K562 (cell line): ENCODE measurements at regions not wholly inside any gene's neighbourhood (a gene's known extent, or its start where the extent isn't known, plus 50 kb on each side); places are given as distances from the start of the nearest gene placed in this dataset.

ENCODE experiments used
- ATAC-seq: fragments of 200-7000 bp; cut with Tn5 transposase; 3 replicates; pipeline ENCODE4 v1.9.1; 2020; ENCODE audit warnings: moderate library complexity
- BruUV-seq: library from RNA; stranded (reverse); fragments of 400-500 nt; replicated peaks from 2 replicates; lab custom pipeline; 2021; lab: Mats Ljungman, UMichigan
- CTCF ChIA-PET: fragments of 300-600 bp; formaldehyde crosslinking; extraction: SDS; loops from one replicate; lab custom pipeline; 2021; ENCODE audit warnings: low intra/inter-chr PET ratio; lab: Yijun Ruan, JAX
- POLR2A ChIA-PET: fragments of 300-600, 350-650 bp; sonication (Branson Sonifier 250); formaldehyde crosslinking; extraction: SDS; loops from one replicate; lab custom pipeline; 2021; ENCODE audit warnings: antibody characterized with exemption, inconsistent platforms; lab: Yijun Ruan, JAX
- DNase-seq, 4 experiments: peaks; one replicate each; pipeline versions ENCODE4 v3.0.0 to v3.0.0-alpha.2; 2011 to 2018; ENCODE audit warnings: low spot score in 3 of 4, mixed read lengths in 3 of 4; ENCODE audit errors: extremely low read depth in 1 of 4
- FAIRE-seq: peaks from 2 replicates; lab custom pipeline; 2011; peaks lifted over from hg19 to GRCh38; lab: Jason Lieb, UNC
- H2AFZ ChIP-seq: 2 replicates; pipeline ENCODE4 v1.6.0; 2011; ENCODE audit warnings: low read depth, low read length, control low read depth, inconsistent platforms
- H3K27ac ChIP-seq: fragments of 200-600 bp; 3 replicates; pipeline ENCODE4 v1.8.0; 2011; ENCODE audit warnings: low read depth, mild to moderate bottlenecking, control low read depth, inconsistent platforms, low read length, moderate library complexity, mixed read lengths; ENCODE audit errors: extremely low read depth
- H3K27me3 ChIP-seq, 2 experiments: fragments of 300-600 bp in 1 of 2; 2 replicates in 1 of 2; 3 replicates in 1 of 2; pipeline versions ENCODE4 v1.6.0 to v1.8.0; 2011; ENCODE audit warnings: inconsistent platforms in 2 of 2, low read length in 2 of 2, mild to moderate bottlenecking in 1 of 2, mixed read lengths in 1 of 2, moderate library complexity in 1 of 2; ENCODE audit not compliant: control insufficient read depth in 2 of 2, insufficient read depth in 2 of 2
- H3K36me3 ChIP-seq: fragments of 300-600 bp; 3 replicates; pipeline ENCODE4 v1.8.0; 2011; ENCODE audit warnings: mild to moderate bottlenecking, low read length, inconsistent platforms; ENCODE audit not compliant: control insufficient read depth, insufficient read depth
- H3K4me1 ChIP-seq, 2 experiments: fragments of 200-600 bp in 1 of 2; replicated peaks in 1 of 2; 2 replicates in 1 of 2; 3 replicates in 1 of 2; pipeline versions ENCODE4 v1.5.1 to v1.8.0; 2011; ENCODE audit warnings: inconsistent platforms in 2 of 2, low read length in 2 of 2, mild to moderate bottlenecking in 1 of 2, mixed read lengths in 1 of 2, moderate library complexity in 1 of 2; ENCODE audit not compliant: control insufficient read depth in 2 of 2, insufficient read depth in 2 of 2
- H3K4me2 ChIP-seq: 2 replicates; pipeline ENCODE4 v1.6.1; 2011; ENCODE audit warnings: low read length, control low read depth, inconsistent platforms, mixed read lengths; ENCODE audit not compliant: insufficient read depth
- H3K4me3 ChIP-seq: fragments of 200-600 bp; sonication (generic), shearing (Covaris generic); 2 replicates; pipeline ENCODE4 v1.5.1; 2016; ENCODE audit warnings: control low read depth, inconsistent platforms
- H3K79me2 ChIP-seq: fragments of 200-600 bp; 3 replicates; pipeline ENCODE4 v1.8.0; 2011; ENCODE audit warnings: low read length, inconsistent platforms; ENCODE audit not compliant: control insufficient read depth, insufficient read depth
- H3K9ac ChIP-seq, 2 experiments: 2 replicates each; pipeline versions ENCODE4 v1.6.0 to v1.6.1; 2011; ENCODE audit warnings: low read depth in 2 of 2, low read length in 2 of 2, control low read depth in 1 of 2, inconsistent platforms in 1 of 2, mild to moderate bottlenecking in 1 of 2, mixed read lengths in 1 of 2; ENCODE audit not compliant: insufficient read depth in 1 of 2
- H3K9me1 ChIP-seq: one replicate; pipeline ENCODE4 v1.6.0; 2011; ENCODE audit warnings: inconsistent platforms, mild to moderate bottlenecking, low read length, moderate library complexity; ENCODE audit not compliant: control insufficient read depth, insufficient read depth
- H3K9me3 ChIP-seq: replicated peaks from 2 replicates; pipeline ENCODE4 v1.5.1; 2011; ENCODE audit warnings: low read depth, low read length, inconsistent platforms; ENCODE audit not compliant: control insufficient read depth, insufficient read depth
- H4K20me1 ChIP-seq: replicated peaks from 2 replicates; pipeline ENCODE4 v1.6.1; 2011; ENCODE audit warnings: low read length, inconsistent platforms, mixed read lengths; ENCODE audit not compliant: control insufficient read depth, insufficient read depth
- BRD9 ChIP-seq: fragments of 450-650 bp; IDR thresholded peaks from 2 replicates; pipeline ENCODE4 v1.6.1; 2018; ENCODE audit warnings: low read depth; ENCODE audit not compliant: partially characterized antibody
- CEBPG ChIP-seq, 3 experiments: fragments of 200-800 bp in 1 of 3; sonication (Bioruptor generic) in 1 of 3; sonication (generic) in 1 of 3; formaldehyde crosslinking in 1 of 3; IDR thresholded peaks in 2 of 3; conservative IDR thresholded peaks in 1 of 3; 2 replicates each; pipeline versions ENCODE4 v1.6.1 to v1.8.0; 2016 to 2022; ENCODE audit warnings: missing compliant biosample characterization in 2 of 3, missing genetic modification characterization in 2 of 3, mild to moderate bottlenecking in 1 of 3, missing genetic modification reagents in 1 of 3
- PHB ChIP-seq: fragments of 250-450 bp; sonication (Bioruptor Pico); IDR thresholded peaks from 2 replicates; pipeline ENCODE4 v1.5.0; 2021
- POU5F1 ChIP-seq: fragments of 150-350 bp; IDR thresholded peaks from 2 replicates; pipeline ENCODE4 v1.6.1; 2014; ENCODE audit warnings: borderline replicate concordance, low read length, low read depth, mild to moderate bottlenecking; ENCODE audit not compliant: partially characterized antibody
- RBM14 ChIP-seq: fragments of 200-400 bp; formaldehyde crosslinking; IDR thresholded peaks from 2 replicates; pipeline ENCODE4 v1.6.1; 2018; ENCODE audit warnings: low read depth, mild to moderate bottlenecking, low read length, moderate library complexity, borderline replicate concordance; ENCODE audit not compliant: insufficient read depth
- ZNF76 ChIP-seq: fragments of 250-450 bp; sonication (Bioruptor Pico); IDR thresholded peaks from 2 replicates; pipeline ENCODE4 v1.4.0; 2020; ENCODE audit warnings: mild to moderate bottlenecking, moderate library complexity, borderline replicate concordance
- WGBS: fragments of 100-300 bp; shearing (Covaris generic); methylation state at CpG from one replicate; pipeline ENCODE4 v1.1.6; 2016; ENCODE audit warnings: low coverage, mixed read lengths; ENCODE audit not compliant: insufficient coverage; ENCODE audit errors: missing lambda C conversion rate; 5-methylcytosine and 5-hydroxymethylcytosine counted together
- in situ Hi-C: fragments of 300-500 bp; cut with MboI; formaldehyde crosslinking; loops from 4 replicates; pipeline ENCODE4 v1.15.0; 2018; ENCODE audit warnings: inconsistent platforms, mixed read lengths
- intact Hi-C: fragments of 100-400 bp; cut with micrococcal nuclease; formaldehyde crosslinking; loops from 2 replicates; pipeline ENCODE4 v1.14.2; 2022
- TF ChIP-seq, protein P1 (sequence below): sonication (generic); formaldehyde crosslinking; IDR thresholded peaks from 2 replicates; pipeline ENCODE4 v1.9.0; 2022; ENCODE audit warnings: mild to moderate bottlenecking, missing genetic modification reagents

DNA sequence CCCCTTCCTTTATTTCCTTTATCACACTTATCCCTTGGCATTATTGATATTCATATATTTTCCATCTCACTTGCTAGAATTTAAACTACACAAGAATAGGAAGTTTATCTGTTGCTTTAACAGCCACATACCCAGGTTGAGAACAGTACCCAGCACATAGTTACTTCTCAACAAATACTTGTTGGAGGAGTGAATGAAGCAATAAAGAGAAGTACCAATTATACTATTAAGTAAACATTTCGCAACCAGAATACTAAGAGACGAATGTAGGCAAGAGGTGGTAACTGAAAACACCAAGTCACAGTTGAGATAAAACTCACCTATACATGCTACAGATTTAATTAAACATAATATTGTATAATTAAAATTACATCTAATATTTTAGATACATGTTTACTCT is 110.9 kb downstream of the FSCB start:
- FAIRE-seq (no peak), DNase-seq (no peak), ATAC-seq (no peak)
- H3K79me2 ChIP-seq = no peaks in the 10 kb centered on the region
- no TSS peak for BruUV-seq
- H3K9me1 ChIP-seq = no peaks in the 10 kb centered on the region
- no peak overlapping the region for H3K27ac ChIP-seq
- no peaks in the 10 kb centered on the region for H3K36me3 ChIP-seq
- ChIA-PET POLR2A (no interaction called here), CTCF (no interaction called here)
- in situ Hi-C loops (no loop called here), intact Hi-C loops (no loop called here)
- H3K4me1 ChIP-seq = no peaks in the 10 kb centered on the region
- no peak overlapping the region for H3K9ac ChIP-seq
- no peak for TF ChIP-seq BRD9
- no peak for TF ChIP-seq PHB (CRISPR knock-in tag)
- no peak for TF ChIP-seq RBM14
- no peak for TF ChIP-seq POU5F1
- TF ChIP-seq, protein P1, sequence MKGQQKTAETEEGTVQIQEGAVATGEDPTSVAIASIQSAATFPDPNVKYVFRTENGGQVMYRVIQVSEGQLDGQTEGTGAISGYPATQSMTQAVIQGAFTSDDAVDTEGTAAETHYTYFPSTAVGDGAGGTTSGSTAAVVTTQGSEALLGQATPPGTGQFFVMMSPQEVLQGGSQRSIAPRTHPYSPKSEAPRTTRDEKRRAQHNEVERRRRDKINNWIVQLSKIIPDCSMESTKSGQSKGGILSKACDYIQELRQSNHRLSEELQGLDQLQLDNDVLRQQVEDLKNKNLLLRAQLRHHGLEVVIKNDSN (CRISPR knock-in tag) = no peak
- TF ChIP-seq CEBPG (CRISPR knock-in tag; IDR thresholded peaks at IDR 0.05) = no peak
- TF ChIP-seq CEBPG (tag; conservative IDR thresholded peaks at IDR 0.05 in 1 of 2, IDR thresholded peaks at IDR 0.05 in 1 of 2) = no peak
- TF ChIP-seq ZNF76 = no peak
- H3K4me2 ChIP-seq = no peak overlapping the region
- 0% methylated on average over 2 of the region's 2 CpGs for WGBS
- no peak overlapping the region for H2AFZ ChIP-seq
- no peak overlapping the region for H3K4me3 ChIP-seq
- no peaks in the 10 kb centered on the region for H3K27me3 ChIP-seq
- H4K20me1 ChIP-seq = no peaks in the 10 kb centered on the region
- no peaks in the 10 kb centered on the region for H3K9me3 ChIP-seq
